ENCODE measurements at regions not wholly inside any gene's neighbourhood (a gene's known extent, or its start where the extent isn't known, plus 50 kb on each side); places are given as distances from the start of the nearest gene placed in this dataset.

DNA sequence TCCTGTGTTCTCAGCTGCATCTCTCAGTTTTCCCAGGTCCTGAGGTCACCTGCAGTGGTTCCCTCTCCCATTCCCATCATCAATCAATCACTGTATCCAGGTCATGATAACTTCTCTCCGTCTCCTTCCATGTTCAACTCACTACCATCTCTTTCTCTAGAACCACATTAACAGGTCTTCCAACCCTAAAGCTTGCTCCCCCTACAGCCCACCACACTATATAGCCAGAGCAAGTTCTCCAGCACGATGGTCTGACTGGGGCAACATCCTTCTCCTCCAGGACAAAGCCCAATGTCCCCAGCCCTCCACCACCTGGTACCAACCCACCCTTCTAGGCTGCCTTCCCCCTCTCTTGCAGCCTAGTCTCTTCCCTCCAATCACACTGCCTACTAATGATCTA is 241.6 kb downstream of the CDK5RAP2 start:
- TF ChIP-seq, protein P1, sequence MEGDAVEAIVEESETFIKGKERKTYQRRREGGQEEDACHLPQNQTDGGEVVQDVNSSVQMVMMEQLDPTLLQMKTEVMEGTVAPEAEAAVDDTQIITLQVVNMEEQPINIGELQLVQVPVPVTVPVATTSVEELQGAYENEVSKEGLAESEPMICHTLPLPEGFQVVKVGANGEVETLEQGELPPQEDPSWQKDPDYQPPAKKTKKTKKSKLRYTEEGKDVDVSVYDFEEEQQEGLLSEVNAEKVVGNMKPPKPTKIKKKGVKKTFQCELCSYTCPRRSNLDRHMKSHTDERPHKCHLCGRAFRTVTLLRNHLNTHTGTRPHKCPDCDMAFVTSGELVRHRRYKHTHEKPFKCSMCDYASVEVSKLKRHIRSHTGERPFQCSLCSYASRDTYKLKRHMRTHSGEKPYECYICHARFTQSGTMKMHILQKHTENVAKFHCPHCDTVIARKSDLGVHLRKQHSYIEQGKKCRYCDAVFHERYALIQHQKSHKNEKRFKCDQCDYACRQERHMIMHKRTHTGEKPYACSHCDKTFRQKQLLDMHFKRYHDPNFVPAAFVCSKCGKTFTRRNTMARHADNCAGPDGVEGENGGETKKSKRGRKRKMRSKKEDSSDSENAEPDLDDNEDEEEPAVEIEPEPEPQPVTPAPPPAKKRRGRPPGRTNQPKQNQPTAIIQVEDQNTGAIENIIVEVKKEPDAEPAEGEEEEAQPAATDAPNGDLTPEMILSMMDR (conservative IDR thresholded peaks at IDR 0.05), result no peak
- H3K27ac ChIP-seq, result no peak overlapping the region

DNA sequence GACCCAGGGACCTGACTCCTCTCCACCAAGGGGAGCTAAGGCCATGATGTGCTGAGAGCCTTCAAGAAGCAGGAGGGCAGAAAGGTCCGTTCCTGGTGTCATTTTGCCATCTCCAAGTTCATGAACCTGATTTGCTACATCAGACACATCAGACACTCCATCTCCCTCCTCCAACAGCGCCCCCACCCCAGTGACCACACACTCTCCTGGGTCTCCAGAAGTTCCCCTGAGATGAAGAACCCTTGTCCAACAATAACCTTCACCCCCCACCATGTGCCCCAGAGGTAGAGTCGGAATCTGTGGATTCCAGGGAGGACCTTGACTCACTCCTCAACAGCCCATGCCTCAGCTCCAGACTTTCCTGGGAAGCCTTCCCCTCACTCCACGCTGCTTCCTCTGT is 242.8 kb downstream of the CDK5RAP2 start:
- H3K27ac ChIP-seq, result no peak overlapping the region
- TF ChIP-seq, protein P1 (conservative IDR thresholded peaks at IDR 0.05), result no peak

DNA sequence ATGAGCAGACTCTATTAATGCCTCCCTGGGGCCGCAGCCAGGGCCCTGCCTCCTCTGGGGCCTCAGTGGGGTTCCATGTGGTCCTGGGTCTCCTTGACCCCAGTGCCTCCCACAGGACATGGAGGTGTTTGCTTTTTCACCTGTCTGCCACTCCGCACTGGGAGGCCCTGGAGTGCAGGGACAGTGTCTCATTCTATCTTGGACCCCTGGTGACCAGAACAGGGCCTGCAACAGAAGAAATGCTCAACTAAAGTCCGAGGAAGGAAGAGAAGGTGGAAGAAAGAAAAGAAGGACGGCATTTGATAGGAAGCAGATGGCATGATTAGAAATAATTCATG is 243.2 kb downstream of the CDK5RAP2 start:
- no peak overlapping the region for H3K27ac ChIP-seq
- TF ChIP-seq, protein P1 (conservative IDR thresholded peaks at IDR 0.05), result no peak

DNA sequence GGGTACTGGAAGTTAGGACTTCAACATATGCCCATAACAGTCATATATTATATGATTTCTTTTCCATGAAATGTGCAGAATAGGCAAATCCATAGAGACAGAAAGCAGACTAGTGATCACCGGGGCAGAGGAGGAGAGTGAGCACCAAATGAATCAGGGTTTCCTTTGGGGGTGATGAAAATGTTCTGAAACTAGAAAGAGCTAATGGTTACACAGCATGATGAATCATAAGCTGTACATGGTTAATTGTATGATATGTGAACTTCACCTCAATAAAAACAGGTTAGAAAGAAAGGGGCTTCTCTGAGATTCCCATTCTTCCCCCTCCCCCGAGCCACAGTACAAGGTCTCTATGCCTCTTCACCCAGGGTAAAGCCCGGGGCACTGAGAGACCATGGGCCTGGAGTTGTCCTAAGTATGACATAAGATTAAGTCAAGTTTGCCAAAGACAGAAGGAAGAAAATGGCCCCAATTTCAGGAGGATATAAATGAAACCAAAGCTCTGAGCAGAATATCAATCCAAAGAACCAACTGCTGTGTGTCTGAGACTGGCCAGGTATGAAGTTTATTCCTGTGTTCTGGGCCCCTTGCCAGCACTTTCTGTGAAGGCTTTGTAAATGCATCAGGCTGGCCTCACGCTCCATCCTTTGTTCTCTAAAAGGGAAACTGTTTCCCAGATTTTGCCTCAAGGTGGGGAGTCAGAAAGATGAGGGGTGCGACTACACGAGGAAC is 243.8 kb downstream of the CDK5RAP2 start:
- H3K27ac ChIP-seq, result no peak overlapping the region
- TF ChIP-seq, protein P1 (conservative IDR thresholded peaks at IDR 0.05), result no peak

DNA sequence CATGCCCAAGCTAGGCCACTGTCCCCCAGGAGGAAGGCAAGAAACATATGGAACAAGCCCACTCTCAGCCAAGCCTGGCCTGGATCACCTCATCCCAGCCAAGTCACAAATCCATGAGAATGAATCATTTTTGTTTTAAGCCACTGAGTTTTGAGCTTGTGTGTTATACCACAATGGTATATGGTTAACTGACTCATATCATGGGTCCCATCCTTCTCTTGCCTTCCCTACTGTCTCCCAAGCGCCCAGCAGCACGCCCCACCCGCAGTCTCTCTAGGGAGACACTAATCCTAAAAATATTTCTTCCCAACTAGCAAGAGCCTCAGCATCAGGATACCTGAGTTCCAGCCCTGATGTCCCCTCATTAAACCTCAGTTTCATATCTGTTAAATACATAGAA is 248.1 kb downstream of the CDK5RAP2 start:
- no peak overlapping the region for H3K27ac ChIP-seq
- TF ChIP-seq, protein P1 (conservative IDR thresholded peaks at IDR 0.05), result no peak

DNA sequence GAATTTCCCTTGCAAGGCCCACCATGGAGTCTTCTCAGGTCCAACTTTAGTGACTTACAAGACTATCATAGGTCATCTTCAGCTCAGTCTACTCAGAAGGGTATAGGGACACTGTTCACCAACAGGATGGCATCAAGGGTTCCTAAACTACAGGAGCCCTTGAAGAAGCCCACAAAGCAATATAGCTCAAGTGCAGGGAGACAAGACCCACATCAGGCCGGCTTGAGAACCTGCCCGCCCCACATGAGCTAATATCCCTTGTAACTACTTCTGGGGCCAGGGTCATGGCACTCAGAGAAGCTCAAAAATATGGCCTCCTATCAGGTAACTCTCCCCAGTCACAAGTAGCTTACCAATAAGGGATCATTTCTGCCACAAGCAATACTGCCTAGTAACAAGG is 249.9 kb downstream of the CDK5RAP2 start:
- TF ChIP-seq, protein P1 (conservative IDR thresholded peaks at IDR 0.05), result no peak
- H3K27ac ChIP-seq, result no peak overlapping the region

DNA sequence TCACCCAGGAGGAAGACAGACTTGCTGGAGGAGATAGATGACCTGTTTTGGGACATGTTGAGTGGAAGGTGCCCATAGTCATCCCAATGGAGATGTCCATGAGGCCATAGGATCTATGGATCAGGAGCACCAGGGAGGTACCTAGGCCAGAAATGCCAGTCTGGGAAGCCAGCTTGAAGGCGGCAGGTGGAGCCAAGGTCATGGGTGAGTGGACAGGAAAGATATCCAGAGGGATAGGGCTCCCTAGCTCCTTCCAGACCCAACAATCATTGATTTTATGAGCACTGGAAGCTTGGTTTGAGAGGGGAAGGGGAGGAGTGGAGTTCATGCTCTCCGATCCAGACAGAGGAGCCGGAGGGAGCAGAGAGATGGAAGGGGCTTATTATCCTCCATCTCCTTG is 252.6 kb downstream of the CDK5RAP2 start:
- TF ChIP-seq, protein P1 (conservative IDR thresholded peaks at IDR 0.05), result no peak
- H3K27ac ChIP-seq, result no peak overlapping the region

Measured in VCaP (cell line).